Colonic mucosa (tissue), 4 donors: ENCODE measurements at regions not wholly inside any gene's neighbourhood (a gene's known extent, or its start where the extent isn't known, plus 50 kb on each side); places are given as distances from the start of the nearest gene placed in this dataset.

Experiments
- DNase-seq: peaks from one replicate; pipeline ENCODE4 v3.0.0-alpha.2; 2020
- H3K27ac ChIP-seq: fragments of 200-600 bp; one replicate; pipeline ENCODE4 v1.8.0; 2021
- H3K27me3 ChIP-seq: fragments of 200-600 bp; one replicate; pipeline ENCODE4 v1.8.0; 2021
- H3K36me3 ChIP-seq: fragments of 200-600 bp; one replicate; pipeline ENCODE4 v1.8.0; 2021
- H3K4me1 ChIP-seq: fragments of 200-600 bp; one replicate; pipeline ENCODE4 v1.8.0; 2021; ENCODE audit warnings: mild to moderate bottlenecking
- H3K4me3 ChIP-seq: fragments of 200-600 bp; one replicate; pipeline ENCODE4 v1.8.0; 2021
- H3K9ac ChIP-seq, 2 donors: one replicate each; pipeline ENCODE4 v1.7.0; 2013; ENCODE audit warnings: control low read depth in 2 of 2, low read depth in 2 of 2, low read length in 2 of 2
- H3K9me3 ChIP-seq: fragments of 200-600 bp; one replicate; pipeline ENCODE4 v1.8.0; 2021
- CTCF ChIP-seq: fragments of 200-600 bp; IDR thresholded peaks from one replicate; pipeline ENCODE4 v1.8.0; 2022; ENCODE audit warnings: antibody characterized with exemption, mild to moderate bottlenecking
- intact Hi-C: fragments of 100-400 bp; cut with DNase I; formaldehyde crosslinking; loops from one replicate; pipeline ENCODE4 v1.14.1; 2022
- donor health status: healthy.
- donor health status: DM: no; HTN: no; CAD: no.
- donor health status: DM: no; HTN: no; CAD: no.

- intact Hi-C loops: no loop called here
- Histone ChIP-seq H3K9me3 (no peaks in the 10 kb centered on the region), H3K9ac (no peak overlapping the region), H3K36me3 (no peaks in the 10 kb centered on the region), H3K27me3 (no peaks in the 10 kb centered on the region), H3K4me1 (no peaks in the 10 kb centered on the region), H3K4me3 (no peak overlapping the region), H3K27ac (no peak overlapping the region)
- DNase-seq: no peak
- no peak for TF ChIP-seq CTCF
These were observed 407.6 kb downstream of the BCAT1 start for GRCh38 chr12:24541193-24541871.

GRCh38 chr12:24539646-24540045 is 409.3 kb downstream of the BCAT1 start:
- Histone ChIP-seq H3K4me1 (no peaks in the 10 kb centered on the region), H3K9ac (no peak overlapping the region), H3K4me3 (no peak overlapping the region), H3K36me3 (no peaks in the 10 kb centered on the region), H3K9me3 (no peaks in the 10 kb centered on the region), H3K27ac (no peak overlapping the region), H3K27me3 (no peaks in the 10 kb centered on the region)
- DNase-seq: no peak
- no peak for TF ChIP-seq CTCF
- intact Hi-C loops: no loop called here

- DNase-seq: no peak
- Histone ChIP-seq H3K4me1 (no peaks in the 10 kb centered on the region), H3K4me3 (no peak overlapping the region), H3K9ac (no peak overlapping the region), H3K9me3 (no peaks in the 10 kb centered on the region), H3K36me3 (no peaks in the 10 kb centered on the region), H3K27me3 (no peaks in the 10 kb centered on the region), H3K27ac (no peak overlapping the region)
- TF ChIP-seq CTCF: no peak
- intact Hi-C loops: no loop called here
These were observed 411.6 kb downstream of the BCAT1 start for GRCh38 chr12:24537083-24537860.

GRCh38 chr12:24535334-24536069 is 413.4 kb downstream of the BCAT1 start:
- Histone ChIP-seq H3K4me3 (no peak overlapping the region), H3K36me3 (no peaks in the 10 kb centered on the region), H3K4me1 (no peaks in the 10 kb centered on the region), H3K27me3 (no peaks in the 10 kb centered on the region), H3K9me3 (no peaks in the 10 kb centered on the region), H3K27ac (no peak overlapping the region), H3K9ac (no peak overlapping the region)
- intact Hi-C loops: no loop called here
- TF ChIP-seq CTCF: no peak
- no peak for DNase-seq

- no peak for DNase-seq
- no peak overlapping the region for H3K9ac ChIP-seq
- no peak overlapping the region for H3K4me3 ChIP-seq
- H3K4me1 ChIP-seq: no peaks in the 10 kb centered on the region
- no peaks in the 10 kb centered on the region for H3K36me3 ChIP-seq
- H3K9me3 ChIP-seq: no peaks in the 10 kb centered on the region
- intact Hi-C loops: no loop called here
- no peaks in the 10 kb centered on the region for H3K27me3 ChIP-seq
- H3K27ac ChIP-seq: no peak overlapping the region
- no peak for TF ChIP-seq CTCF
These were observed 414.3 kb downstream of the BCAT1 start for GRCh38 chr12:24534622-24535021.
